Left lung (tissue), 4 donors: ENCODE measurements at regions not wholly inside any gene's neighbourhood (a gene's known extent, or its start where the extent isn't known, plus 50 kb on each side); places are given as distances from the start of the nearest gene placed in this dataset.

Experiments
- ATAC-seq: fragments of 200-7000 bp; cut with Tn5 transposase; one replicate; pipeline ENCODE4 v1.9.1; 2020; ENCODE audit warnings: moderate library complexity
- DNase-seq, 4 donors: peaks; one replicate each; pipeline ENCODE4 v3.0.0-alpha.2; 2013 to 2020
- H3K27ac ChIP-seq, 2 donors: fragments of 200-600 bp; sonication (generic) in 1 of 2; one replicate each; pipeline versions ENCODE4 v1.5.0 to v1.8.0; 2020 to 2021
- H3K27me3 ChIP-seq, 2 donors: fragments of 200-600 bp; sonication (generic) in 1 of 2; one replicate each; pipeline versions ENCODE4 v1.5.0 to v1.8.0; 2020 to 2021
- H3K36me3 ChIP-seq, 2 donors: fragments of 200-600 bp; sonication (generic) in 1 of 2; one replicate each; pipeline versions ENCODE4 v1.5.0 to v1.8.0; 2020 to 2021
- H3K4me1 ChIP-seq, 2 donors: fragments of 200-600 bp; one replicate each; pipeline ENCODE4 v1.8.0; 2021
- H3K4me3 ChIP-seq, 2 donors: fragments of 200-600 bp; sonication (generic) in 1 of 2; one replicate each; pipeline versions ENCODE4 v1.5.0 to v1.8.0; 2020 to 2021; ENCODE audit warnings: mild to moderate bottlenecking in 1 of 2
- H3K9me3 ChIP-seq, 2 donors: fragments of 200-600 bp; sonication (generic) in 1 of 2; one replicate each; pipeline versions ENCODE4 v1.5.0 to v1.8.0; 2020 to 2021
- intact Hi-C, 2 donors: fragments of 100-400 bp; cut with DNase I; formaldehyde crosslinking; loops; one replicate each; pipeline versions ENCODE4 v1.11.2 to v1.14.2; 2022
- TF ChIP-seq, protein P1 (sequence below), 2 donors: fragments of 200-600 bp; sonication (generic) in 1 of 2; IDR thresholded peaks; one replicate each; pipeline versions ENCODE4 v1.5.0 to v1.8.0; 2021; ENCODE audit warnings: antibody characterized with exemption in 2 of 2
- donor health status: DM: no; HTN: yes; CAD: no.
- donor health status: DM: no; HTN: no; CAD: no.

DNA sequence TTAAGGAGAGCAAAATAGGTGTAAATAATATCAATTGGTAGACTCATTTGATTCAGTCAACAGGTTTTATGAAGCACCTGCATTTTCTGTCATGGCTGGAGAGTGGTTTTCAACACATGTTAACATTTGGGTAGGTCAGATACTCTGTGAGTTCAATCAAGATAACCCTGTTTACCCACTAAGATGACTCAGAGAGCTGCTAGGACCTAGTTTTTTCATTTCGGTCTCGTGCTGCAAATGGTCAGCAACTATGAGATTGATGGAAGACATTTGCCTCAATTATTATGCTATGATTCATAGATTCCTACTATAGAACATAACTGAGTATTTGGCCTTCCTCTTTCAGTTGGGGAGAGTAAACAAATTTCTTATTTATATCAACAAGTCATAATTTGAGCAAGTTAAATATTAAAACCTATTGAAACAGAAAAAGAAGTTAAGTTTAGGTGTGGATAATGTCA, 391.4 kb upstream of the CITED2 start:
- Histone ChIP-seq H3K27me3 (no peaks in the 10 kb centered on the region), H3K27ac (peak overlapping the region; percentile 73 to 84), H3K36me3 (no peaks in the 10 kb centered on the region), H3K4me1 (peaks cover 8 to 36% of the 10 kb centered on the region in 2 donors), H3K9me3 (no peaks in the 10 kb centered on the region), H3K4me3 (no peak overlapping the region)
- ATAC-seq (peak; percentile 63), DNase-seq (no peak)
- TF ChIP-seq, protein P1, sequence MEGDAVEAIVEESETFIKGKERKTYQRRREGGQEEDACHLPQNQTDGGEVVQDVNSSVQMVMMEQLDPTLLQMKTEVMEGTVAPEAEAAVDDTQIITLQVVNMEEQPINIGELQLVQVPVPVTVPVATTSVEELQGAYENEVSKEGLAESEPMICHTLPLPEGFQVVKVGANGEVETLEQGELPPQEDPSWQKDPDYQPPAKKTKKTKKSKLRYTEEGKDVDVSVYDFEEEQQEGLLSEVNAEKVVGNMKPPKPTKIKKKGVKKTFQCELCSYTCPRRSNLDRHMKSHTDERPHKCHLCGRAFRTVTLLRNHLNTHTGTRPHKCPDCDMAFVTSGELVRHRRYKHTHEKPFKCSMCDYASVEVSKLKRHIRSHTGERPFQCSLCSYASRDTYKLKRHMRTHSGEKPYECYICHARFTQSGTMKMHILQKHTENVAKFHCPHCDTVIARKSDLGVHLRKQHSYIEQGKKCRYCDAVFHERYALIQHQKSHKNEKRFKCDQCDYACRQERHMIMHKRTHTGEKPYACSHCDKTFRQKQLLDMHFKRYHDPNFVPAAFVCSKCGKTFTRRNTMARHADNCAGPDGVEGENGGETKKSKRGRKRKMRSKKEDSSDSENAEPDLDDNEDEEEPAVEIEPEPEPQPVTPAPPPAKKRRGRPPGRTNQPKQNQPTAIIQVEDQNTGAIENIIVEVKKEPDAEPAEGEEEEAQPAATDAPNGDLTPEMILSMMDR (IDR thresholded peaks at IDR 0.05) = no peak
- intact Hi-C loops = no loop called here

DNA sequence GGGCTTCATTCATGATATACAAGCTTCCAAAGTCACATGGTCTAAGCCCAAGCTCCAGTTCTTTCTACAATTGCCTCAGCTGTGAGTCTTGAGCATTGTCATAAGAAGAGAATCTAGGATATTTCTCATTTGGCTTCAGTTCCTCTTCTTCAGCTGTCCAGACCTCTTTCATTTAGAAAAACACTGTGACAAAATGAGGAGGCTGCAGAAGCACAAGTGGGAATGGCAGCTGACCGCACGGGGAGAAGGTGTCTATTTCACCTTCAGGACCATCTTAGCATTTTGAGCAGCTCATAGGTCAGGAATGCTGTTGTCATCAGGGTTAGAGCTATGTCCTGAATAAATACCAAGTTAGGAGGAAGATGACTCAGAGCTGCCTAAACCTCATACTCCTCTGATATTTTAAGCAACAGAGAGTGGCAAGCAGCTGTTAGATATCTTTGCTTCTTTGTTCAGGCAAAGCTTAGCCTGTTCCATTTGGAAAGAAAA, 390.1 kb upstream of the CITED2 start:
- H3K4me1 ChIP-seq = peaks cover 8 to 36% of the 10 kb centered on the region in 2 donors
- peak in 2 of 4 donors; percentile 41 to 44 for DNase-seq
- ATAC-seq = peak; percentile 83
- no peak overlapping the region for H3K4me3 ChIP-seq
- intact Hi-C loops = no loop called here
- no peaks in the 10 kb centered on the region for H3K36me3 ChIP-seq
- peak overlapping the region; percentile 73 to 84 for H3K27ac ChIP-seq
- H3K27me3 ChIP-seq = no peaks in the 10 kb centered on the region
- TF ChIP-seq, protein P1 (IDR thresholded peaks at IDR 0.05) = no peak
- H3K9me3 ChIP-seq = no peaks in the 10 kb centered on the region

DNA sequence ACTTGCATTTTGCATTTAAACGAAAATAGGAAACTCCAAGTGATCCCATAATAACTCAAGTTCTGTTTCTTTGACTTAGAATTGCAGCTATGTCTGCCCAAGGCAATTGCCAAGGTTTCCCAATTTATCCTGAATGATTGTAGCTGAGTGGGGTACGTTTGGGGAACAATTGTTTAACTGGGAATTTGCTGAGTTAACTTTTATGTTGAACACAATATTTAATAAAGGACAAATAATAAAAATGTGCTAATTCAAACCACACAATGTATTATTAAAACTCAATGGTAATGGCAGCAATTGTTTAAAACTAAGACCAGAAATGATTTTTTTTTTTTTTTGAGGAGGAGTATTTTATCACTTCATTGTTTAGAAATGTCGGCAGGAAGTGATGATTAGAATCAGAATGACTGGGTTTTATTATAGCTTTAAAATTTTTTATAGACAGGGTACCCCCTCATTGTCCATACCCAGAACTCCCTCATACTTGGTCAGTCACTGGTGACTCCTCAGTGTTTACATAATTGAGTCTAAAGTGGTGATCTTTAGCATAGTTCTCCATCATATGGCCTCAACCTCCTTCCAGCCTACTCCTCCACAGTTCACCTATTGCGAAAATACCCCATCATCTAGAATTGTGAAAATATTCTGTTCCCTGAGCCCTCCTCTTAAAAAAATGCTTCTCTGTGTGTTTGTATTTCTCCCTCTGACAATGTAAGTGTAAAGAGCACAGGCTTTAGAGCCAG, 389.2 kb upstream of the CITED2 start:
- peak overlapping the region; percentile 73 to 84 for H3K27ac ChIP-seq
- peak; percentile 24 for ATAC-seq

DNA sequence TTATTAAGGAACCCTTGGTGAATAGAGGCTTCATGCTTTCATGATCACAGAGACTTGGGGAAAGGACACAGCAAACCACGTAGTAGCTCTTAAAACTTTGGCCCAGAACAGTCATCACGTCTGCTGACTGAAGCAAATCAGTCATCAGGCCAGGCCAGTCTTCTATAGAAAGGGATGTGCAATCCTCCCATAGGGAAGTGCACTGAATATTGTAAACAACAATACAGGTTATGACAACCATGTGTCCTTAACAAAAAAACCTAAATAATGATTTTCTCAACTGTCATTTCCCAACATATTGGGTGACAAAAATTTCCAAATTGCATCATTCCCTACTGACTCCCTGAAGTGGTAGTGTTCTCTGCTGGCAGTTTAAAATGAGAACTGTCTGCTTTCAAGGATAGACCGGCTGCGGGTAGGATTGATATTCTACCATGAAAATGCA, 388.2 kb upstream of the CITED2 start:
- DNase-seq (peak in 1 of 4 donors; percentile 53), ATAC-seq (peak; percentile 50)
- Histone ChIP-seq H3K4me1 (peaks cover 8 to 43% of the 10 kb centered on the region in 2 donors), H3K36me3 (no peaks in the 10 kb centered on the region), H3K27me3 (no peaks in the 10 kb centered on the region), H3K27ac (peak overlapping the region; percentile 9 to 73), H3K9me3 (no peaks in the 10 kb centered on the region), H3K4me3 (no peak overlapping the region)
- intact Hi-C loops = no loop called here
- TF ChIP-seq, protein P1 (IDR thresholded peaks at IDR 0.05) = no peak

More for the DNA sequence above, 389.2 kb upstream of the CITED2 start:
- no peaks in the 10 kb centered on the region for H3K27me3 ChIP-seq
- H3K36me3 ChIP-seq = no peaks in the 10 kb centered on the region
- TF ChIP-seq, protein P1 (IDR thresholded peaks at IDR 0.05) = no peak
- H3K9me3 ChIP-seq = no peaks in the 10 kb centered on the region
- intact Hi-C loops = no loop called here
- no peak overlapping the region for H3K4me3 ChIP-seq
- DNase-seq = no peak
- H3K4me1 ChIP-seq = peaks cover 8 to 36% of the 10 kb centered on the region in 2 donors

DNA sequence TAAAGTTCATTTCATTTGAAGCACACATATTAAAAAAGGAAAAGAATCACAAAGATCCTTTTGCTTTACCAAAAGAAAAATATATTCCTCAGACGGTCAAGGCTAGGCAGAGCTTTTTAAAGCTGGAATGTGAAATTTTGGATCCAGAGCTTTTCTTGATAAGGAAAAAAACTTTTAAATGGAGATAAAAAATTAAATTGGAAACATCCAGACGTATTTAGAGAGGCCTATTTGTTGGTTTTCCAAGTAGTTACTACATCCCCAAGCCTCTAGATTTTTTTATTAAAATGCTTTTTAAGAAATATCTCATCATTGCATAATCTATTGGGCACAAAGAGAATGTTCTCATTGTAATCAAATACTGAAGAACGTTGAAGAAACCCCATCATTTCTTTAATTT, 385.7 kb upstream of the CITED2 start:
- ATAC-seq (no peak), DNase-seq (no peak)
- Histone ChIP-seq H3K4me3 (no peak overlapping the region), H3K27ac (no peak overlapping the region), H3K27me3 (no peaks in the 10 kb centered on the region), H3K36me3 (no peaks in the 10 kb centered on the region), H3K9me3 (no peaks in the 10 kb centered on the region), H3K4me1 (peaks cover 12 to 40% of the 10 kb centered on the region in 2 donors)
- TF ChIP-seq, protein P1 (IDR thresholded peaks at IDR 0.05) = no peak
- intact Hi-C loops = no loop called here
